GM12878 (cell line): ENCODE measurements at regions not wholly inside any gene's neighbourhood (a gene's known extent, or its start where the extent isn't known, plus 50 kb on each side); places are given as distances from the start of the nearest gene placed in this dataset.
A peak's percentile ranks its signal among the peaks of the same experiment; 100 is the strongest.

ENCODE experiments used
- ATAC-seq: fragments of 200-7000 bp; cut with Tn5 transposase; 3 replicates; pipeline ENCODE4 v1.9.1; 2020; ENCODE audit warnings: mild to moderate bottlenecking, moderate library complexity
- BruUV-seq: library from RNA; stranded (reverse); fragments of 400-500 nt; replicated peaks from 2 replicates; lab custom pipeline; 2021; lab: Mats Ljungman, UMichigan
- CTCF ChIA-PET: fragments of 300-600 bp; sonication (Branson Sonifier 250); formaldehyde crosslinking; extraction: SDS; loops from one replicate; lab custom pipeline; 2021; ENCODE audit warnings: inconsistent platforms; lab: Yijun Ruan, JAX
- POLR2A ChIA-PET: fragments of 350-600 bp; formaldehyde crosslinking; extraction: SDS; loops from one replicate; lab custom pipeline; 2021; ENCODE audit warnings: inconsistent platforms; lab: Charles Lee
- RAD21 ChIA-PET: fragments of 300-600 bp; sonication (Branson Sonifier 250); formaldehyde crosslinking; loops from one replicate; lab custom pipeline; 2023; ENCODE audit warnings: antibody characterized with exemption; ENCODE audit not compliant: unreplicated experiment; lab: Charles Lee
- SMC1A ChIA-PET: fragments of 300-600 bp; sonication (Branson Sonifier 250); formaldehyde crosslinking; loops from one replicate; lab custom pipeline; 2023; ENCODE audit not compliant: unreplicated experiment, uncharacterized antibody; lab: Charles Lee
- DNase-seq: peaks from one replicate; pipeline ENCODE4 v3.0.0-alpha.2; 2011; ENCODE audit warnings: low read depth, low spot score
- FAIRE-seq: peaks from 3 replicates; lab custom pipeline; 2011; peaks lifted over from hg19 to GRCh38; lab: Jason Lieb, UNC
- H2AFZ ChIP-seq: 2 replicates; pipeline ENCODE4 v1.6.0; 2011; ENCODE audit warnings: low read depth, low read length, control low read depth; ENCODE audit not compliant: control insufficient read depth
- H3K27ac ChIP-seq: 2 replicates; pipeline ENCODE4 v1.5.1; 2011; ENCODE audit warnings: control low read depth; ENCODE audit not compliant: control insufficient read depth, insufficient read depth
- H3K27me3 ChIP-seq, 2 experiments: replicated peaks in 1 of 2; 2 replicates each; pipeline versions ENCODE4 v1.6.0 to v1.6.1; 2011; ENCODE audit warnings: low read length in 1 of 2; ENCODE audit not compliant: control insufficient read depth in 2 of 2, insufficient read depth in 2 of 2
- H3K36me3 ChIP-seq, 2 experiments: 2 replicates each; pipeline ENCODE4 v1.5.1; 2011; ENCODE audit warnings: low read length in 1 of 2; ENCODE audit not compliant: control insufficient read depth in 2 of 2, insufficient read depth in 2 of 2
- H3K4me1 ChIP-seq: 2 replicates; pipeline ENCODE4 v1.6.1; 2011; ENCODE audit warnings: mild to moderate bottlenecking, low read length, moderate library complexity, mixed read lengths; ENCODE audit not compliant: control insufficient read depth, insufficient read depth
- H3K4me2 ChIP-seq: 2 replicates; pipeline ENCODE4 v1.6.0; 2011; ENCODE audit warnings: control low read depth; ENCODE audit not compliant: control insufficient read depth, insufficient read depth
- H3K4me3 ChIP-seq: fragments of 200-600 bp; sonication (generic); 2 replicates; pipeline ENCODE4 v1.5.1; 2016
- H3K79me2 ChIP-seq: 2 replicates; pipeline ENCODE4 v1.6.0; 2011; ENCODE audit warnings: low read length; ENCODE audit not compliant: control insufficient read depth, insufficient read depth
- H3K9ac ChIP-seq: 2 replicates; pipeline ENCODE4 v1.8.0; 2011; ENCODE audit warnings: low read length, control low read depth, mixed read lengths; ENCODE audit not compliant: control insufficient read depth, insufficient read depth
- H3K9me3 ChIP-seq: replicated peaks from 3 replicates; pipeline ENCODE4 v1.5.1; 2011; ENCODE audit warnings: mild to moderate bottlenecking, low read length; ENCODE audit not compliant: control insufficient read depth, insufficient read depth
- H4K20me1 ChIP-seq: 2 replicates; pipeline ENCODE4 v1.6.0; 2011; ENCODE audit not compliant: control insufficient read depth, insufficient read depth
- ATF2 ChIP-seq: IDR thresholded peaks from 2 replicates; pipeline ENCODE4 v1.6.1; 2012; ENCODE audit warnings: low read length, inconsistent platforms
- ETV6 ChIP-seq, 2 experiments: fragments of 450-650 bp in 1 of 2; IDR thresholded peaks in 1 of 2; conservative IDR thresholded peaks in 1 of 2; 2 replicates each; pipeline ENCODE4 v1.6.1; 2014; ENCODE audit warnings: antibody characterized with exemption in 1 of 2, borderline replicate concordance in 1 of 2, low read depth in 1 of 2, mild to moderate bottlenecking in 1 of 2, moderate library complexity in 1 of 2
- MEF2B ChIP-seq: fragments of 450-650 bp; IDR thresholded peaks from 2 replicates; pipeline ENCODE4 v1.6.1; 2018; ENCODE audit warnings: mild to moderate bottlenecking, moderate library complexity; ENCODE audit not compliant: partially characterized antibody, poor library complexity, severe bottlenecking
- MTA2 ChIP-seq: fragments of 450-650 bp; IDR thresholded peaks from 2 replicates; pipeline ENCODE4 v1.6.1; 2016; ENCODE audit warnings: low read depth, mild to moderate bottlenecking, moderate library complexity
- NBN ChIP-seq: fragments of 450-650 bp; IDR thresholded peaks from 2 replicates; pipeline ENCODE4 v1.6.1; 2016
- NRF1 ChIP-seq: conservative IDR thresholded peaks from 2 replicates; pipeline ENCODE4 v1.6.1; 2011; ENCODE audit warnings: mild to moderate bottlenecking, low read depth, low read length, improper control_type of control experiment
- REST ChIP-seq: IDR thresholded peaks from 2 replicates; pipeline ENCODE4 v1.6.1; 2012; ENCODE audit warnings: mild to moderate bottlenecking, low read depth, low read length
- STAT3 ChIP-seq: IDR thresholded peaks from 2 replicates; pipeline ENCODE4 v1.6.1; 2011; ENCODE audit warnings: low read depth, low read length, improper control_type of control experiment
- SUPT20H ChIP-seq: IDR thresholded peaks from 2 replicates; pipeline ENCODE4 v1.6.1; 2011; ENCODE audit warnings: low read depth, mild to moderate bottlenecking, low read length, moderate library complexity, borderline replicate concordance; ENCODE audit not compliant: control insufficient read depth
- TCF7 ChIP-seq: IDR thresholded peaks from 2 replicates; pipeline ENCODE4 v1.6.1; 2014; ENCODE audit warnings: antibody characterized with exemption, borderline replicate concordance
- ZBTB4 ChIP-seq: fragments of 450-650 bp; formaldehyde crosslinking; IDR thresholded peaks from 2 replicates; pipeline ENCODE4 v1.4.0; 2022; ENCODE audit warnings: mild to moderate bottlenecking, moderate library complexity
- ZNF207 ChIP-seq: fragments of 450-650 bp; IDR thresholded peaks from 2 replicates; pipeline ENCODE4 v1.6.1; 2014; ENCODE audit warnings: antibody characterized with exemption, mild to moderate bottlenecking, borderline replicate concordance
- WGBS: methylation state at CpG from one replicate; pipeline ENCODE4 v1.1.6; 2016; ENCODE audit warnings: low lambda C conversion rate; ENCODE audit not compliant: insufficient replicate concordance, insufficient coverage; ENCODE audit errors: missing lambda C conversion rate; 5-methylcytosine and 5-hydroxymethylcytosine counted together
- in situ Hi-C: fragments of 300-500 bp; cut with MboI; formaldehyde crosslinking; loops from 9 replicates; pipeline ENCODE4 v1.14.3; 2018; ENCODE audit warnings: mixed read lengths
- intact Hi-C: fragments of 100-400 bp; cut with micrococcal nuclease; formaldehyde crosslinking; loops from one replicate; pipeline ENCODE4 v1.14.2; 2022; ENCODE audit not compliant: unreplicated experiment

GRCh38 chr14:44847526-44848309 is 114.0 kb downstream of the KLHL28 start (continued):
- TF ChIP-seq ZBTB4 (CRISPR knock-in tag) = no peak
- TF ChIP-seq TCF7 = no peak
- no peak for TF ChIP-seq MEF2B
- no peak for TF ChIP-seq SUPT20H

- DNase-seq = peak; percentile 27
- Histone ChIP-seq H3K36me3 (no peaks in the 10 kb centered on the region), H3K4me3 (no peak overlapping the region), H3K27me3 (no peaks in the 10 kb centered on the region), H3K27ac (no peak overlapping the region), H3K9me3 (no peaks in the 10 kb centered on the region), H4K20me1 (no peaks in the 10 kb centered on the region), H3K4me2 (no peak overlapping the region), H3K79me2 (no peaks in the 10 kb centered on the region), H2AFZ (no peak overlapping the region), H3K9ac (no peak overlapping the region), H3K4me1 (no peaks in the 10 kb centered on the region)
- WGBS = 16% methylated on average over 4 of the region's 4 CpGs
- ChIA-PET CTCF (interaction anchor here (0.6 to 2.1 kb wide), 18 partner anchors 9 to 986 kb away, joined by 3 to 13 read pairs (median 4); no protein-coding TSS in a partner anchor), POLR2A (no interaction called here), SMC1A (interaction anchor here (0.7 to 1.6 kb wide), 6 partner anchors 49 to 993 kb away, joined by 3 to 4 read pairs (median 3); a partner anchor contains a TSS), RAD21 (interaction anchor here (1.5 kb wide), 1 partner anchor 422 kb away, joined by 9 read pairs; no protein-coding TSS in a partner anchor)
- peak; percentile 79 for ATAC-seq
- in situ Hi-C loops (no loop called here), intact Hi-C loops (no loop called here)
- BruUV-seq = no TSS peak
- peak; percentile 87 for FAIRE-seq
- TF ChIP-seq ETV6 (conservative IDR thresholded peaks at IDR 0.05 in 1 of 2, IDR thresholded peaks at IDR 0.05 in 1 of 2; ENCODE audit: borderline replicate concordance in 1 of 2, low read depth in 1 of 2) (no peak), NBN (no peak), STAT3 (no peak), SUPT20H (no peak), TCF7 (no peak), REST (no peak), ATF2 (no peak), ZNF207 (no peak), NRF1 (no peak), MTA2 (no peak)
Observed at GRCh38 chr14:44846232-44846824, 115.4 kb downstream of the KLHL28 start.
